Activated T-cell treated with anti-CD3 and anti-CD28 coated beads for 24 hours (primary cell): ENCODE measurements at regions not wholly inside any gene's neighbourhood (a gene's known extent, or its start where the extent isn't known, plus 50 kb on each side); places are given as distances from the start of the nearest gene placed in this dataset.

Experiments
- DNase-seq: peaks from one replicate; pipeline ENCODE4 v3.0.0-alpha.2; 2020; ENCODE audit warnings: low read depth

- DNase-seq: no peak
Observed at GRCh38 chr9:78724896-78725295, 428.0 kb downstream of the PSAT1 start.

DNA sequence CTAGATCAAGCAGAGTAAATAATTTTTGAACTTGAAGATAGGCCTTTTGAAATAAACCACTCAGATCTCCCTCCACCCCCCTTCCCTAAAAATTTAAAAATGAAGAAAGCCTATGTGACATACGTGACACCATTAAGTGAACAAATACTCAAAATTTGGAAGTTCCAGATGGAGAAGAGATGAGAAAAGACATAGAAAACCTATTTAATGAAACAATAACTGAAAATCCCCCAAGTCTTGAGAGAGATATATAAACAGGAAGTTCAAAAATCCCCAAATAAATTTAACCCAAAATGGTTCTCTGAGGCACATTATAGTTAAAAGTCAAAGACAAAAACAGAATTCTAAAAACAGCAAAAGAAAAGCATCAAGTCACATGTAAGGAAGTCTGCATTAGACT is 428.6 kb downstream of the PSAT1 start:
- DNase-seq: no peak

DNA sequence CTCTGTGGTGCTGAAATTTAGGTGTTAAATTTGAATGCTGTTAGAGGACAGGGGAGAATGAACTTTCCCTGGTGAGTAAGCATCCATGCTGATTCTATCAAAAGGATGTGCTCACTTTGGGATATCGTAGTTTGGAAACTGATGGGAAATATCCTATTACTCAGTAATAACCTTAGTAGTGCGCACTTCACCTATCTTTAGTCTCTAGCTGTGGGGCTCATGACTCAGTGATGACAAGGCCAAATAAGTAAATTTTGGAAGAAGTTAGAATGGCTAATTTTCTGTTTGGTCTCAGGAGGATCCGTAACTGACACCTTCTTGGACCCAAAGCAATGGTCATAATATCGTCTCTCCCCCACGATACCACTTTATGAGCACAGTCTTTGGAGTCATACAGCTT is 448.4 kb downstream of the PSAT1 start:
- no peak for DNase-seq

GRCh38 chr9:78746010-78746409 is 449.1 kb downstream of the PSAT1 start:
- DNase-seq: no peak

DNA sequence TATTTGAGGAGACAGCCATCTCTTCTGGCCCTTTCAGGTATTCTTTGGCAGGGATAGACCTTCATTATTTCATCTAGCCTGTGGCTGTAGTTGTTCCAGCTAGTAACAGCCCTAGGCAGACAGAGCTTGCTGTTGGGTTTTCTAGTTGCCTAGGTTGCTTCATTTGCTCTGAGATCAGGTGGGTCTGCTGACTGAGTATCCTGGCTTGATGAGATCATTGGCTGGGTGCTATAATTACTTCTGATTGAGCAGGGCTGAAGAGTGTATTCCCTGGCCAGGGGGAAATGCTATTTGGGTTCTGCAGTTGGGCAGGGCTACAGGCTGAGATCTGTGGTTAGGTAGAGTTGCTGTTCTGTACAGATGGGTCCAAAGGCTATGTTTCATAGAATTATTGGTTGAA is 456.1 kb downstream of the PSAT1 start:
- DNase-seq: no peak

- DNase-seq: no peak
Observed at GRCh38 chr9:78756813-78757510, 460.0 kb downstream of the PSAT1 start.

- DNase-seq: no peak
Observed at GRCh38 chr9:78763424-78763823, 466.5 kb downstream of the PSAT1 start.

DNA sequence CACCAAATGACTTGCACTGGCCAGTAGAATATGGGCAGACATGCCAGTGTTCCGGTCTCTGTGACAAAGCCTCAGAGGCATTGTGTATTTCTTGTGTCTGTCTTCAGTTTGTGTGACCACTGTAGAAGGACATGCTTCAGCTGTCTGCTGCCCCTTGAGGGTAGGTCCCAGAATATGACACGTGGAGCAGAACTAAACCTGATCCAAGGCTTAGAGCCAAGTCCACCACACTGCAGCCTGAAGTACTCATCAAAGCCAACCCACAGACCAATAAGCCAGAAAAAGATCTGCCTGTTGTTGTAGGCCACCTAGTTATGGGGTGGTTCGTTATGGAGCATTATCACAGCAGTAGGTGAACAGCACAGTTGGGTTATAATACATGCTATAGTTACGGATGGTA is 468.9 kb downstream of the PSAT1 start:
- no peak for DNase-seq

DNA sequence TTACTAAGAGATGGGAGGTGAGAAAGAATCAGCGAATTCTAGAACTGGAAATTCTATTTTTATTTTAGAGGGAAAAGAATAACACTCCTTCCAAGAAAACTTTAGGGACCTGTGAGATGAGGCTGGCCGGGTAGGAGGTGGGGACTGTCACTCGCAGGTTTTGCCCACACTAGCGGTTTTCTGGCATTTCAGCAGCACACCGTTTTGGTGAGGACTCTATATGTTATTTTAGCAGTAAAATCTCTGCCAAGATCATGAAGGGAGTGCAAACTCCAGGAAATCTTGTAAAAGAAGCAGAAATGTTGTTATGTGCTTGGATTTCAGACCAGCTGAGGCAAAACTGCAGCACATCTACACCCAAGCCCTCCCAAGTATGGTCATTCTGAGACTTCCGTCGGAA is 470.6 kb downstream of the PSAT1 start:
- no peak for DNase-seq

- no peak for DNase-seq
Observed at GRCh38 chr9:78769690-78770089, 472.8 kb downstream of the PSAT1 start.

GRCh38 chr9:78775211-78775610 is 478.3 kb downstream of the PSAT1 start:
- DNase-seq: no peak

DNA sequence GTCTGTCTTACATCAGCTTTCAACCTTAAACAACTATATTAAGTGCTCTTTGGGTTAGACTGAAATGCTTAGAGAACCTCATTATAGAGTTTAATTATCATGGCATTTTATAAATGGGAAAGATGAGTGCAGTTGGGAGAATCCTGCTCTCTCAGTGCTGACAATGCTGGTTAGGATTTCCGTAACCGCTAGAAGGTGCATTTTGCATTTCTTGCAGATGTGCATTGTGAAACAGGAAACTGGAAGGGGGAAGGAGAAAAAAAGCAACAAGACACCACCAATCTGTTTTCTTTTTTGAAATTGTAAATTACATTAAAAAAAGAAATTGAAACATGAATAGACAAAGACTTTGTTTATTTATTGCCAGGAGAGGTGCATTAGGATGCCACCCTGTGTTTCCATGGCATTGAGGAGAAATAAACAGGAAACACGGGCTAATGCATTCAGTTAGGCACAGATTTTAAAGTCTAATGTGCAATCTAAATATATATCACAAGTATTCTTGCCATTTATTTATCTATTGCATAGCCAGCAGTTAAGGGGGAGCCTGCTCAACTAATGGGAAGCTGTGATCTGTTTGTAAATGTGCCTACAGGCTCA is 478.9 kb downstream of the PSAT1 start:
- DNase-seq: no peak

GRCh38 chr9:78777747-78778146 is 480.8 kb downstream of the PSAT1 start:
- no peak for DNase-seq

GRCh38 chr9:78778318-78778717 is 481.4 kb downstream of the PSAT1 start:
- DNase-seq: no peak

- DNase-seq: no peak
Observed at GRCh38 chr9:78778861-78779374, 482.0 kb downstream of the PSAT1 start.

DNA sequence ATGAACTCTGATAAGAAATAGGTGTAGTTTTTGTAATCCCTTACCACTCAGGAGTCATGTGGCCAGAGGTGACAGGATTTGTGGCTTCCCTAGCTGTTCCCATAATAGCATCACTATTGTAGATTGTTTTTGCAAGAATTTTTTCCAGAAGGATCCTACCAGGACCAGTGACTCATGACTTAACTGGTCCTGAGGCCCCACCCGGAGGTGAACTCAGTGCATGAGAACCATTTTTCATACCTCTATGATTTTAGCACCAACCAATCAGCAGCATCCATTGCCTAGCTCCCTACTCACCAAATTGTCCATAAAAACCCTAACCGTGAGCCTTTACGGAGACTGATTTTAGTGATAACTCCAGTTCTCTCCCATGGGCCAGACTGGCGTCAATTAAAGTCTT is 484.8 kb downstream of the PSAT1 start:
- no peak for DNase-seq

- no peak for DNase-seq
Observed at GRCh38 chr9:78782234-78782633, 485.3 kb downstream of the PSAT1 start.

DNA sequence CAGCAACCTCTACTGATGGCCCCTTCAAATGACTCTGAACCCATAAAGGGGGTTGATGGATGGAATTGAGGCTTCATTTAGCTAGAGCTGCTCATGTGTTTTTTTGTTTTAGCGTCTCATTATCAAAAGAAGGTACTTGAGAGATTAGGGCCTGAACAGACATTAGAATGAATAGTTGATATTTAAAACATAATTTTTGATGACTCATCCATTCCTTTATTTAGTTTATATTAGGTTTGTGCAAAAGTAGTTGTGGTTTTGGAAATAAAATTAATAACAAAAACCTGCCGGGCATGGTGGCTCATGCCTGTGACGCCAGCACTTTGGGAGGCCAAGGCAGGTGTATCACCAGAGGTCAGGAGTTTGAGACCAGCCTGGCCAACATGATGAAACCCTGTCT is 485.9 kb downstream of the PSAT1 start:
- DNase-seq: no peak

- no peak for DNase-seq
Observed at GRCh38 chr9:78783743-78784142, 486.8 kb downstream of the PSAT1 start.

DNA sequence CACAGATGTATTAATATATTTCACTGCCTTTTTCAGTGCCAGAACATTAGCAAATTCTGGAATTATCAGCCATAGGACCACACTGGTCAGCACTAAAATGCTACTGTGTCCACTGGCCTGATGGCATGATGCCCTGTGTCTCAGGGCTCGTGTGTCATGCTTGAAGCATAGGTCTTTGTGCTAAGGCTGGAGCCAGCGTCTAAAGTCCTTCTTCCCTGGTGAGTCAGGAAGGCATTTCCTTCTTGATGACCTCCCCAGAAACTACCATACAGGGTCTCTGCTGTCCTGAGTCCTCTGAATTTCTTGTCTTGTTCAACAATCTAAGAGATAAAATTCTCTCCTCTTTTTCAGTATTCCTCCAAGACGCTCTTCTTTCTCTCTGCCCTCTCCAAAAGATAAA is 489.9 kb downstream of the PSAT1 start:
- no peak for DNase-seq

DNA sequence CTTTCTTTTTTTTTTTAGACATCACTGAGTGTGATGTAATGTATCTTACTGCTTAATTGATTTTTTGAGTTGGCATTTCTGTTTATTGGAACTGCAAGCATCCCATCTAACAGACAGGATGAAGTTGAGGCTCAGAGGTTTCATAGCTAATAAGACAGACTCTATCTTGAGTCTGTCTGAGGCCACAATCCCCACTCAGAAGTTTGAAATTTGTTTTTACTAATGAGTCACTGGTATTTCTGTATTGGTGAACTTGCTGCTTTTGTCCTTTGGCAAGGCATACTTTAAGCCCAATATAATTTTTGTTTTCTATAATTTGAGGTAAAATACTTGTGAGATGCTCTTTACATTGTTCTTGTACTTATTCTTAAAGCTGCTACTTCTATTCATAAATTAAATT is 491.2 kb downstream of the PSAT1 start:
- DNase-seq: no peak

GRCh38 chr9:78791779-78792178 is 494.9 kb downstream of the PSAT1 start:
- DNase-seq: no peak

DNA sequence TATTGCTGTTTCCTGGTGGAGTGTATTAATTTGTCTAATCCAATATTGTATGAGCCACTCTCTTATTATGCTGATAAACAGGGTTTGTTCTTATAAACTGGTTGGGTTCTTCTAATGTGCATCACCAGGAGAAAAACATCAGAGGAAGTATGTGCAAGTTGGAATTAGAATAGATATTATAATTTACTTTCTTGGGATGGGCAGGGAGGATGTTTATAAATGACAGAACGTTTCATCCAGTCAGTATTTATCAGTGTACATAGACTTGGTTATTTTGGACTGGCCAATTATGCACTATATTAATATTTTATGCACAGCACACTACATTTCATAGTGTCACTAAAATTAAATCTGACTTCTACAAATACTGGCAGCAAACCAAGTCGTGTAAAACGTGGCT is 495.8 kb downstream of the PSAT1 start:
- DNase-seq: no peak

GRCh38 chr9:78805771-78806170 is 508.8 kb downstream of the PSAT1 start:
- DNase-seq: no peak
